ENCODE measurements at regions not wholly inside any gene's neighbourhood (a gene's known extent, or its start where the extent isn't known, plus 50 kb on each side); places are given as distances from the start of the nearest gene placed in this dataset.

GRCh38 chr2:8525236-8525581 is 156.6 kb upstream of the ID2 start:
- DNase-seq (ENCODE audit: extremely low read depth in 1 of 4, low spot score in 3 of 4) (no peak), FAIRE-seq (no peak), ATAC-seq (no peak)
- BruUV-seq (replicated peaks): no TSS peak
- no peaks in the 10 kb centered on the region for H4K20me1 ChIP-seq (replicated peaks; ENCODE audit: control insufficient read depth, insufficient read depth, low read length)
- H3K9ac ChIP-seq (ENCODE audit: insufficient read depth in 1 of 2, low read depth in 2 of 2, low read length in 2 of 2): no peak overlapping the region
- H3K9me3 ChIP-seq (replicated peaks; ENCODE audit: control insufficient read depth, insufficient read depth, low read depth, low read length): no peaks in the 10 kb centered on the region
- no peaks in the 10 kb centered on the region for H3K79me2 ChIP-seq (ENCODE audit: control insufficient read depth, insufficient read depth, low read length)
- no peak overlapping the region for H3K4me2 ChIP-seq (ENCODE audit: insufficient read depth, low read length)
- CTCF ChIA-PET (ENCODE audit: low intra/inter-chr PET ratio): interaction anchor here (0.7 to 3.9 kb wide), 4 partner anchors 138 to 509 kb away, joined by 3 to 41 read pairs (median 4); no protein-coding TSS in a partner anchor
- H3K4me1 ChIP-seq (replicated peaks in 1 of 2; ENCODE audit: control insufficient read depth in 2 of 2, insufficient read depth in 2 of 2, low read length in 2 of 2): peaks cover 20 to 24% of the 10 kb centered on the region in 2 experiments
- no peaks in the 10 kb centered on the region; a peak in 1 of 5 replicates for H3K27me3 ChIP-seq (ENCODE audit: control insufficient read depth in 2 of 2, insufficient read depth in 2 of 2, low read length in 2 of 2)
- H3K27ac ChIP-seq (ENCODE audit: extremely low read depth, low read depth, low read length): no peak overlapping the region
- H3K36me3 ChIP-seq (ENCODE audit: control insufficient read depth, insufficient read depth, low read length): no peaks in the 10 kb centered on the region
- TF ChIP-seq GTF3C2 (IDR thresholded peaks at IDR 0.05; ENCODE audit: borderline replicate concordance, extremely low read depth, insufficient read length): no peak
- no peak for TF ChIP-seq ZNF707 (CRISPR knock-in tag; conservative IDR thresholded peaks at IDR 0.05)
- TF ChIP-seq, protein P1, sequence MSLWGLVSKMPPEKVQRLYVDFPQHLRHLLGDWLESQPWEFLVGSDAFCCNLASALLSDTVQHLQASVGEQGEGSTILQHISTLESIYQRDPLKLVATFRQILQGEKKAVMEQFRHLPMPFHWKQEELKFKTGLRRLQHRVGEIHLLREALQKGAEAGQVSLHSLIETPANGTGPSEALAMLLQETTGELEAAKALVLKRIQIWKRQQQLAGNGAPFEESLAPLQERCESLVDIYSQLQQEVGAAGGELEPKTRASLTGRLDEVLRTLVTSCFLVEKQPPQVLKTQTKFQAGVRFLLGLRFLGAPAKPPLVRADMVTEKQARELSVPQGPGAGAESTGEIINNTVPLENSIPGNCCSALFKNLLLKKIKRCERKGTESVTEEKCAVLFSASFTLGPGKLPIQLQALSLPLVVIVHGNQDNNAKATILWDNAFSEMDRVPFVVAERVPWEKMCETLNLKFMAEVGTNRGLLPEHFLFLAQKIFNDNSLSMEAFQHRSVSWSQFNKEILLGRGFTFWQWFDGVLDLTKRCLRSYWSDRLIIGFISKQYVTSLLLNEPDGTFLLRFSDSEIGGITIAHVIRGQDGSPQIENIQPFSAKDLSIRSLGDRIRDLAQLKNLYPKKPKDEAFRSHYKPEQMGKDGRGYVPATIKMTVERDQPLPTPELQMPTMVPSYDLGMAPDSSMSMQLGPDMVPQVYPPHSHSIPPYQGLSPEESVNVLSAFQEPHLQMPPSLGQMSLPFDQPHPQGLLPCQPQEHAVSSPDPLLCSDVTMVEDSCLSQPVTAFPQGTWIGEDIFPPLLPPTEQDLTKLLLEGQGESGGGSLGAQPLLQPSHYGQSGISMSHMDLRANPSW (CRISPR knock-in tag; IDR thresholded peaks at IDR 0.05): 0 out of 2 replicates have a peak, but pooled peaks have one; percentile 24
- TF ChIP-seq FOXJ2 (tag; IDR thresholded peaks at IDR 0.05): 0 out of 2 replicates have a peak, but pooled peaks have one; percentile 32
- 0 out of 2 replicates have a peak, but pooled peaks have one; percentile 7 for TF ChIP-seq ZNF143 (CRISPR knock-in tag; IDR thresholded peaks at IDR 0.05)
- TF ChIP-seq RBM14 (IDR thresholded peaks at IDR 0.05; ENCODE audit: borderline replicate concordance, insufficient read depth, low read depth, low read length): no peak
- TF ChIP-seq KDM2B (CRISPR knock-in tag; IDR thresholded peaks at IDR 0.05): no peak
- no peak for TF ChIP-seq HNRNPK (IDR thresholded peaks at IDR 0.05; ENCODE audit: low read depth, low read length, poor library complexity, severe bottlenecking)
- TF ChIP-seq, protein P2, sequence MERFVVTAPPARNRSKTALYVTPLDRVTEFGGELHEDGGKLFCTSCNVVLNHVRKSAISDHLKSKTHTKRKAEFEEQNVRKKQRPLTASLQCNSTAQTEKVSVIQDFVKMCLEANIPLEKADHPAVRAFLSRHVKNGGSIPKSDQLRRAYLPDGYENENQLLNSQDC (CRISPR knock-in tag; IDR thresholded peaks at IDR 0.05): no peak
- no peak for TF ChIP-seq HDGF (IDR thresholded peaks at IDR 0.05)
- H3K9me1 ChIP-seq (ENCODE audit: control insufficient read depth, insufficient read depth, low read length): no peaks in the 10 kb centered on the region
- intact Hi-C loops (cut with micrococcal nuclease): loop anchor here (1.0 to 10.0 kb wide), 5 partner anchors 57 to 620 kb away; no protein-coding TSS in a partner anchor
- POLR2A ChIA-PET: interaction anchor here (0.7 to 2.5 kb wide), 11 partner anchors 13 to 187 kb away, joined by 3 to 42 read pairs (median 4); partner anchors contain the start of gene ID2
- in situ Hi-C loops (cut with MboI): loop anchor here (5.0 kb wide), 1 partner anchor 162 kb away; no protein-coding TSS in a partner anchor
- H3K4me3 ChIP-seq: no peak overlapping the region
- 15% methylated on average over 5 of the region's 7 CpGs for WGBS (ENCODE audit: insufficient coverage, low coverage, missing lambda C conversion rate)
- no peak overlapping the region for H2AFZ ChIP-seq (ENCODE audit: low read depth, low read length)

All from K562 (cell line).